ENCODE measurements at regions not wholly inside any gene's neighbourhood (a gene's known extent, or its start where the extent isn't known, plus 50 kb on each side); places are given as distances from the start of the nearest gene placed in this dataset.
"Not testable (repeated sequence)": the region's sequence is repeated elsewhere in the genome, so short reads cannot be mapped to it uniquely, and the experiment has no call there.

DNA sequence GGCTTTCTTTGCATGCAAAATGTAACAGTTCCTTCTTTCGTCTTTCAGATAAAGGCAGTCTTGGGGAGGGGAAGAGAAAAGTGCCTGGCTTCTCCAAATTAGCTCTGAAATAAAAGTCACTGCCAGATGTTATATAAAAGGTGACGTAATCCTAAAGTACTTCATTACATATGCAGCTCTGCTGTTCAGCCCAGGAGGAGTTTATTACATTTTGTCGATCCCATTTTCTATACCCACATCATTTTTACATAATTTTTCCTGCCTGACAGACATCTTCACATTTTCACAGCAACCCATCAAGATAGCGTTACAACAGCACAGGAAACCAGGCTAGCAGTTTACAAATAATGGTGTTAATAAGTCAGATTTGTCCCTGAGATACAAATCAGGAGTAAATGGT lies 86.7 kb upstream of the SLC30A5 start:
- DNase-seq, result no peak

DNA sequence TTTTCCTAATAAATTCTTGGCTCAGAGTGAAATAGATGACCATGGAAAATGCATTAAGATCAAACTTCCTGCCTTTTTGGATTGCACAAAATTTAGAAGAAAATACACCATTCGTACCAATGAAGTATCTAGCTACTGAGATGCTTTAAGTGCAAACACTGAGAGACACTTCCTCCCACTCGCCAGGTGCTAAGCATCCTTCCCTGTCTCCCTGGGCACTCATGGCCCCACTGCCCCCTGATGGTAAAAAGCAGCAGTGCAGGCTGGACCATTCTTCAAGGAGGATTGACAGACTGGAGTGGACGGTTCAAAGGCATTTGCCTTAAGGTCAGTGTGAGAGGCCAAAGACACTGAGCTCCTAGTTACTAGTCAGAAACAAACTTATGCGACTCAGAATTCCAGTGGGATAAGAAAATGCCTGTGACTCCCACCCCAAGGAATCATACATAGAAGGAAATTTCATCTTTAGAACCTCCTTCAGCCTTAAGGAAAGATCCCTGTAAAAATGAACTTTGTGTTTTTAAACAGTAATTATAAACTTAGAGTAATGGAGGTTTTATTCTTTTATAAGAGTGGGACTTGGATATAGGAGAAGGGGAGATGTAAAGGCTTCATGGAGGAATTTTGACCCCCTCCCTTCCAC lies 86.0 kb upstream of the SLC30A5 start:
- no peak for DNase-seq

DNA sequence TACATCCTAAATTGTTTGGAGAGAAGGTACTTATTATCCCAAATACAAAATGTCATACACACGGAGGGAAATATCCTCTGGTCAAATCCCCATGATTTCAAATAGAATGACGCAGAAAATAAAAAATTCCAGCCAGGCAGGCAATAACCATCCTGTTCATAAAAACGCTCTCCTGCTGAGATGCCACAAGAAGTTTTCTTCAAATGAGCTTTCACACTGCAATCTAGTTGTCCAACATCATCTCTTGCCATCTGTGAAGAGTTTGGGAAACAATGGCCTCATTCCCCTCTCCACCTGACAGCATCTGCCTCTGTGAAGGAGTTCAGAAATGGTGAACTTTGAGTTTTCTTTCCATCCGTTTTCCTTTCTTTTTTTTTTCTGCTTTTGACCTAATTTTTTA lies 83.3 kb upstream of the SLC30A5 start:
- DNase-seq, result no peak

DNA sequence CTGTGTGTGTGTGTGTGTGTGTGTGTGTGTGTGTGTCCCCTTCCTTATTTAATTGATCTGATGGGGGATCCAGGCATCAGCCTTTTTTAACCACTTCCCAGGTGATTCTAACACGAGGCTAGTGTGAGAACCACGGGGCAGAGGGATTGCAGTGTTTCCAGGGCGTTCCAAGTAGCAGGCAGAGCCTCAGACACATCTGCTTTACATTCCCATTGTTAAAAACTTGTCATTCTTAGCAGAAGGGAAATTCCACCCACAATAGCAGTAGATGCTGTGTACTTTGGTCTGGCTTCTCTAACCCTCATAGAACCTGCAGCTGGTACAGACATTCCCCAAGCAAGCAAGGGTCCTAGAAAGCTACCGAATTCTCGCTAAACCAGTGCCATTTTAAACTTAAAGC lies 81.9 kb upstream of the SLC30A5 start:
- DNase-seq, result no peak

DNA sequence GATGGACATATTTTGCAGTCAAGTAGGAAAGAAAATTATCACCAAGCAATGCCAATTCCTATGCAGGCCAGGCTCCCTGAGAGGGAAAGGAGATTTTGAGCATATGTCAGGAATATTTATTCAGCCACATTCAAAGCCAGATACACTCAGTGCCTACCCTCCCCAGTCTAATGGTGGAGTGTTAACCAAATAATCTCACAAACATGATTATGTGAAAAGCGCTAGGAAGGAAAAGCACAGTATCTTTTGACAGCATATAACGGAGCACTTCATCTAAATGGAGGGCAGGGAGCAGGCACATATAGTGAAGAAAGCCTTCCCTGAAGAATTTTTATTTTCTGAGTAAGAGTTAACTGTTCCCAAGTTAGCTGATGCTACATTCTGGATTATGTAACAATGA lies 80.3 kb upstream of the SLC30A5 start:
- peak; percentile 55 for DNase-seq

DNA sequence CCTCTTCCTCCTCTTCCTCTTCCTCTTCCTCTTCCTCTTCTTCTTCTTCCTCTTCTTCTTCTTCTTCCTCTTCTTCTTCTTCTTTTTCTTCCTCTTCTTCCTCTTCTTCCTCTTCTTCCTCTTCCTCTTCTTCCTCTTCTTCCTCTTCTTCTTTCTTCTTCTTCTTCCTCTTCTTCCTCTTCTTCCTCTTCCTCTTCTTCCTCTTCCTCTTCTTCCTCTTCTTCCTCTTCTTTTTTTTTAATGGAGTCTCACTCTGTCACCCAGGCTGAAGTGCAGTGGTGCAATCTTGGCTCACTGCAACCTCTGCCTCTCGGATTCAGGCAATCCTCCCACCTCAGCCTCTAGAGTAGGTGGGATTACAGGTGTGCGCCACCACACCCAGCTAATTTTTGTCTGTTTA lies 79.8 kb upstream of the SLC30A5 start:
- not testable (repeated sequence) for DNase-seq

DNA sequence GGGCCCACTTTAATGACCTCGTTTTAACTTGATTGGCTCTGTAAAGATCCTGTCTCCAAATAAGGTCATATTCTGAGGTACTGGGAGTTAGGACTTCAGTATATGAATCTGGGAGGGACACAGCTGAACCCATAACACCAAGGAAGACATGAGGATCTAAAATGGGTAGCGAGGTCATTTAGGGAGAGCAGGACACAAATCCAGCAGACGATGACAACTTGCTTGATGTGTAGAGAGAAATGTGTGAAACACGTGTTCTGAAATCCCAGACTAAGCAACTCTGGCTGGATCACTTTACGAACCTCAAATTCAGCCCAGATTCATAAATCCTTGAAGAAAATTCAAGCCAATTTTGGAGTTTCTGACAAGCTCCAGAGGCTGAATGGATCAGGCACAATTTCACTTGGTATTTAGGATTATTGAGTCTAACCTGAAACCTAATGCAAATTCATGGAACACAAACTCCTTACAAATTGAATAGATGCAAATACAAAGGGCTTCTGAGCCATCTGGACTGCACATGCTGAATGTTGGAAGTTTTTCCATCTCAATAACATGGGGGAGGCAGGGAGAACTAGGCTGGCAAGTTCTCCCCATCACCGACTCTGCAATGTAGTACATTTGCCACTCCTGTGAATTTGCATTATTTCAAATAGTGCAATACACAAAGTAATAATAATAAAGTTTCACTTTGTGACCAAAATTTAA lies 74.0 kb upstream of the SLC30A5 start:
- DNase-seq, result no peak

DNA sequence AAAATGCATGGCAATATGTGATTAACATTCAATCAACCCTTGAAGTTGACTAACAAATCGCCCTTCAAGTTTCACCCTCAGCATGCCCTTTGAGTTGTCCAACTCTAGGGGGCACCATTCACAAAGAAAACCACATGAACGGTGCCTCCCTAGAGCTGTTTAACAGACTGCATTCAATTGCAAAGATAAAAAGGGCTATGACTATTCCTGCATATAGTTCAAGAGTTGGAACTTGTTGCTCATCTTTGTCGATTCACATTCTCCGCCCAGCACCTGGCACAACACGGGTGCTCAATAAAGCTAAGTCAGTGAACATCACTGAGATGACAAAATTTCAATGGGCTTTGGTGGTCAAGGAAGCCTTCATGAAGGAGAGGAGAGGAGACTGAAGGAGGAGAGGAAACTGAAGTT lies 69.6 kb upstream of the SLC30A5 start:
- no peak for DNase-seq

DNA sequence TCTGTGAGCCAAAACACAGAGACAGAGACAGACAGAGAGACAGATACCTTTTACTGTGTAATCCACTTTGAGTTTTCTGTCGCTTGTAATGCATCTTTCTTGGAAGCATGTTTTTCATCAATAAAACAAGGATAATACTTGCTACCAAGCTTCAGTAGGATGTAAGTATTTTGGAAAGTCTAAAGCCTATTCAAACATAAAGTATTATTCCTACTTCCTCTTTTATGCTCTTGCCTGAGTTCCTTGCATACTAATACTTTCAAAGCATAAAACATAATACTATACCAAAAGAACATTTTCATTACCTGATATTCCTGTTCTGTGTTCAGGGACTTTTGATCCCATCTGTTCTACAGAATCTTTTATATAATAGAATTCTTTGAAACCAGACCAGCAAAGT lies 64.5 kb upstream of the SLC30A5 start:
- DNase-seq, result no peak

DNA sequence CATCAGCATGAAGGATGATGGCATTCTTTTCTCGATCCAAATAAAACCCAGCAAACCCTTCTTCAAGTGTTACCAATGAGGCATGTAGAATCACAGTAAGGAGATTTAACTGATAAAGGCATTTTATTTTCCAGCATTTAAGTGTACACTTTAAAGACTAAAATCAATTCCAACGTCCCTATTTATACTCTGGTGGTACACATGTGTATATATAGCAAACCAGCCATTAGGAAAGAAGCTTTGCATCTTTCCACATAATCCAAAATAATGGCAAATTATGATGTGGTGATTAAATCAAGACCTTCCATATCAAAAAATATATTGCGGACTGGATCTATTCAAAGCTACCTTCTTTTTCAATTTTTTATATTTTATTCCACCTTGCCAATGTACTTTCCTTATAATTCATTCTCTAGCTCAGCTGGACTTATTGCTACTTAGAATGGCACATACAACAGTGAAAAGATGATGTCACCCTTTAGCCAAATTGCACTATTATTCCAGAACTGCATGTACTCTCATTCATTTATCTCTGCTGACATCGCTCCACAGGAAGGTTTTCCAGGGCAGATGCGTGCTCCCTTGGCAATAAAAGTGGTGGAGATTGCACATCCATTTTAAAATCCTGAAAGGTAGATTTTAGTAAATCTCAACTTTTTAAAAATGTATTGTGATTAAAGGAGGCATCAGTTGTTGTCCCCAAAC lies 63.3 kb upstream of the SLC30A5 start:
- no peak for DNase-seq

DNA sequence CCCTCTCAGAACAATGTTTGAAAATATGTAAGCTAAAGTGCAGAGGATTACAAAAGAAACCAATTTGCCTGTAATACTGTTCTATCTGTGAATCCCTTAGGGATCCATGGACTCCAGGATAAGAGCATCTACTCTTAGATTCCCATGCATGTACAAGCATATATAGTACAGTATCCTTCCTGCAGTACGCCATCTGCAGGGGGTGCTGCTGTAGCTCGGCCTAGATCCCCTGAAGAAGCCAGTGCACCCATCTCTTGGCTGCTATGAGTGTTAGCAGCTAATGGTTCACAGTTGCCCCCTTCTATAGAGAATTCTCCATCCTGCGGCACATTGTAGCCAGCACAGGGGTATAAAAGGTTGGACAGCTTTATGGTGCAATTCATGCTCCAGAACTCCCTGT lies 61.8 kb upstream of the SLC30A5 start:
- DNase-seq, result no peak

DNA sequence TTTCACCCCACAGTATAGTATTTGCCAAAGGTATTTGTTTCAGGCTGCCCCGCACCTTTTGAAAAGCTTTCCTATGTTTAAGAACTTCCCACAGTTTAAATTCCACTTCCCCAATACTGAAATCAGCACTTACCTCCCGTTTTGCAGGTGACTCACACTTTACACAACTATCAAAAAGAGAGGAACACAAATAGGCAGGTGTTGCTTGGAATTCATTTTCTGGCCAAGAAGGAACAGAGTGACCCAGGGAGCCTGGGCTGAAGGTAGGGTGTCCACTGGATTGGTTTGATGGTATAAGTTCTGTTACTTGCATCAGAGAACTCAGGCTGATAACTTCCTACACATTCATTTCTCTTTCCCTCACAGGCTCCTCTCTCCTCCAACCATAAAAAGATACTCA lies 60.1 kb upstream of the SLC30A5 start:
- DNase-seq, result no peak

DNA sequence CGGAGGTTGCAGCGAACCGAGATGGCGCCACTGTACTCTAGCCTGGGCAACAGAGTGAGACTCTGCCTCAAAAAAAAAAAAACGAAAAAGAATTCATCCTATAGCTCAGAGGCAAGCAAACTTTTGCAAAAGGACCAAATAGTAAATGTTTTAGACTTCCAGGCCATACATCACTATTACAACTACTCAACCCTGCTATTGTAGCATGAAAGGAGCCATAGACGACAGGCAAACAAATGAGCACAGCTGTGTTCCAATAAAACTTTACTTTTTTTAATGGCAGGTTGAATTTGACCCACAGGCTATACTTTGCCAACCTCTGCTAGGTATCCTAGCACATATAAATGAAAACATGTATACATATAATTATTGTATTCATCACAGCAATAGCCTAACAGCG lies 58.9 kb upstream of the SLC30A5 start:
- DNase-seq, result no peak

DNA sequence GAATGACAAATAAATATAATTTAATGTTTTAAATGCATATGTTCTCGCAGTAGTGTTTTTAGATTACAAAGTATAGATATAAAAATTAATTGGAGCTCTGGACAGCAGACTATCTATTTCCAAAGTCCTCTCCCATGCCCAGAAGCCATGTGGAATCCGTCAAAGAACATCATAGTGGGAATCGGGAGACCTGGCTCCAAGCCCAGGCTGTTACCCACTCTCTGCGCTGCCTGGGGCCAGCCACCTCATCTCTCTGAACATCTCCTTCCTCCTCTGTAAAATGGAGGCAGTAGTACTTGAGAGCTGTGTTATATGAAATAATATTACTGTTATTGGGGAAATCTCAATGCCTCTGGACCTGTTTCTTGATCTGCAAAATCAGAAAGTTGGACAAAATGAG lies 58.1 kb upstream of the SLC30A5 start:
- no peak for DNase-seq

DNA sequence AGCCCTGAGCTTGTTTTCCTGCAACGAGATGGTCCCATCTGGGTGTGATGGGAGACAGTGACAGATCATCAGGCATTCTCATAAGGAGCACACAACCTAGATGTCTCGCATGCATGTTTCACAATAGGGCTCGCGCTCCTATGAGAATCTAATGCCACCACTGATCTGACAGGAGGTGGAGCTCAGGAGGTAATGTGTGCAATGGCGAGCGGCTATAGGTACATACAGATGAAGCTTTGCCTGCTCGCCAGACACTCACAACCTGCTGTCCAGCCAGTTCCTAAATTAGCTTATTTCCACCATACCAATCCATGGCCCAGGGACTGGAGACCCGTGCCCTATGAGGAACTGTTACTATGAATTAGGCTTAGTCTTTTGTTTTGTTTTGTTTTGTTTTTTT lies 55.3 kb upstream of the SLC30A5 start:
- DNase-seq, result no peak

DNA sequence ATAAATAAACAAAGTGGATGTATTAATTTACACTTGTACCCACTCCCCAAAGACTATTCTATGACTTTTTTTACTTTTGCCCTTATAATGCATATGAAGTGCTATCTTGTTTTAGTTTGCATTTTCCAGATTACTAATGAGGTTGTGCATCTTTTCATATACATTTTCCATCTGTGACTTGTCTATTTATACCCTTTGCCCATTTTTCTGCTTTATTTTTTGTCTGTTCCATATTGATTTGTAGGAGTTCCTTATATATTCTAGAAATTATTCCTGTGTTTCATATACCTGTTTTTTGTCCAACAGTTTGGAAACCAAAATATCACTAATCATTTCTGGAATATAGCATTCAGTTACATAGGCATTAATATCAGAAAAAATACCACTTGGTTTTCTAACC lies 54.0 kb upstream of the SLC30A5 start:
- DNase-seq, result no peak

DNA sequence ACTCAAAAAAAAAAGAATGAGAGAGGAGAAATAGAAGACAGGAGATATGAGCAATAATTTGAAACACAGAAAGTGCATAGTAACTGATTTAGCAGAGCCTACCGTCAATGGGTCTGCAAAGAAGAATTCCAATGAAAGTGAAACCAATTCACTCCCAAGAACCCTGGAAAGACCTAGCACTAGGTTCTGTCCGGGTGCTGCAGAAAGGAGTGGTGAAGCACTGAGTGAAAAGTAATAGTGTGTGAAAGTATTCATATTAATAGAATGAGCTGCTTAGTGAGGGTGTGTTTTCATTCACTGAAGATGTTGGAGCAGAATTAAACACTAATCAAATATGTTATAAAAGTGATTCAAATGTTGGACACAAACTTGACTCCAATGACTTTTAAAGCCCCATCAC lies 51.3 kb upstream of the SLC30A5 start:
- no peak for DNase-seq

DNA sequence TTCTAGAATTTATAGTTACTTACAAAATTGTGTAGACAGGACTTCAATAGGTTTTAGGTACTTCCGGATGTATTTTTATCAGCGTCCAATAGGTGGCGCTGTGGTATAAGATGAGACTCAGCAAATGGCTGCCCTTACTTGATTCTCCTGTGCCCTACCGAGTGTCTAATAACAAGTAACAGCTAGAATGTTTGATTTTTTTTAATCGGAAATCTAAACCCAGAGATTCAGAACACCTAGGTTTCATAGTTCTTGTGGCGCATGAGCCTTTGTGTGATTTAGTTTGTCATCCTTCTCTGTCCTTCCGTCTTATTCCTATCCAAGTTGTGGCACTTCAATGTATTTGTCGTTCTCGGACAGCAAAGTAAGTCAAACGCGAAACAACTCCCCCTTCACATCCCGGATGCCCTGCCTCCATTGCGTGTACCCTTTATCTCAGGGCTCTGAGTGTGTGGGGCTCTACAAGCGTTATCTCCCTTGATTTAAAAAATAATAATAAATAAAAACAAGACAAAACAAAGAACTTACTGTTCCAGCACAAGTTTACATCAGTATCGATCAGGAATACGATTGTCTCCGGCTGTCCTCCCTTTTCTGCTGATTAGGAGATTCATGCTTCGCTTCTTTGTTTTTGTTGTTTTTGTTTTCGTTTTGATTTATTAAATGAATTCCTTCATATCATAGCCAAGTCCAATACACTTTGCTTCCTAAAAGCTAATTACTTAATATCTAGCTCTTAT lies 50.7 kb upstream of the SLC30A5 start:
- peak; percentile 73 for DNase-seq

DNA sequence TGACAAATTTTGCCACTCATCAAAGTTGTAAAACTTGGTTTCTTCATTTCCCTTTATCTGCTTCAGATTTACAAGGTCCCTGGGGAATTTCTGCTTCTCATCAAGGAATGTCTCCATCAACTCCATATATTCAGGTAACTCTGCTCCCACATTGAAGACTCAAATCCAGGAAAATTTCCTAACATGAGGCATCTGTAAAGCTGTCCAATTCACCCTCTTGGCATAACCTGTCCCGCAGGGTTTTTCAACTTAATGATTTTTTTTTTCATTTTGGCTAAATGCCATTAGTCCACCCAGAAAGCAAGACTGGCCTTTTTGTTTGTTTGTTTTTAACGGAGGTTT lies 50.2 kb upstream of the SLC30A5 start:
- DNase-seq, result no peak
